IMR-90 (cell line): ENCODE measurements at regions not wholly inside any gene's neighbourhood (a gene's known extent, or its start where the extent isn't known, plus 50 kb on each side); places are given as distances from the start of the nearest gene placed in this dataset.

Source experiments
- ATAC-seq: fragments of 200-7000 bp; cut with Tn5 transposase; 2 replicates; pipeline ENCODE4 v1.9.1; 2020; ENCODE audit warnings: low read depth, mild to moderate bottlenecking, moderate library complexity
- BruUV-seq: library from RNA; stranded (reverse); fragments of 400-500 nt; replicated peaks from 2 replicates; lab custom pipeline; 2021; lab: Mats Ljungman, UMichigan
- CTCF ChIA-PET: fragments of 300-600 bp; formaldehyde crosslinking; extraction: SDS; loops from one replicate; lab custom pipeline; 2021; ENCODE audit warnings: antibody characterized with exemption; lab: Yijun Ruan, JAX
- POLR2A ChIA-PET: fragments of 300-600 bp; sonication (Branson Sonifier 250); formaldehyde crosslinking; loops from one replicate; lab custom pipeline; 2022; ENCODE audit warnings: antibody characterized with exemption; ENCODE audit not compliant: unreplicated experiment; lab: Charles Lee
- DNase-seq: peaks from one replicate; pipeline ENCODE4 v3.0.0; 2013
- H2AFZ ChIP-seq: replicated peaks from 2 replicates; pipeline ENCODE3; 2013; ENCODE audit warnings: low read length, mild to moderate bottlenecking; ENCODE audit not compliant: poor library complexity
- H2AK5ac ChIP-seq: 2 replicates; pipeline ENCODE4 v1.6.1; 2013; ENCODE audit warnings: low read depth, low read length, inconsistent platforms
- H2AK9ac ChIP-seq: replicated peaks from 2 replicates; pipeline ENCODE3; 2013; ENCODE audit warnings: mild to moderate bottlenecking, low read depth, low read length, moderate library complexity; ENCODE audit not compliant: poor library complexity
- H2BK120ac ChIP-seq: 2 replicates; pipeline ENCODE4 v1.6.1; 2013; ENCODE audit warnings: low read depth, low read length, inconsistent platforms
- H2BK15ac ChIP-seq: 3 replicates; pipeline ENCODE4 v1.6.1; 2013; ENCODE audit warnings: low read depth, low read length, inconsistent platforms
- H2BK20ac ChIP-seq: 2 replicates; pipeline ENCODE4 v1.6.1; 2013; ENCODE audit warnings: low read depth, mild to moderate bottlenecking, inconsistent platforms, low read length, moderate library complexity
- H2BK5ac ChIP-seq: 2 replicates; pipeline ENCODE4 v1.6.1; 2013; ENCODE audit warnings: mild to moderate bottlenecking, low read depth, low read length, inconsistent platforms; ENCODE audit not compliant: poor library complexity, severe bottlenecking
- H3K14ac ChIP-seq: replicated peaks from 2 replicates; pipeline ENCODE4 v1.6.1; 2013; ENCODE audit warnings: low read depth, low read length, inconsistent platforms
- H3K18ac ChIP-seq: 2 replicates; pipeline ENCODE4 v1.6.1; 2013; ENCODE audit warnings: low read depth, low read length, control low read depth
- H3K23ac ChIP-seq: 2 replicates; pipeline ENCODE4 v1.6.1; 2013; ENCODE audit warnings: low read depth, low read length, inconsistent platforms
- H3K27ac ChIP-seq: 2 replicates; pipeline ENCODE4 v1.5.1; 2013; ENCODE audit warnings: mild to moderate bottlenecking, control low read depth, low read length; ENCODE audit not compliant: insufficient read depth
- H3K27me3 ChIP-seq: 2 replicates; pipeline ENCODE4 v1.6.1; 2013; ENCODE audit warnings: low read length; ENCODE audit not compliant: control insufficient read depth, insufficient read depth
- H3K36me3 ChIP-seq: 2 replicates; pipeline ENCODE4 v1.6.1; 2013; ENCODE audit warnings: low read length, mixed read lengths; ENCODE audit not compliant: control insufficient read depth, insufficient read depth
- H3K4ac ChIP-seq: 2 replicates; pipeline ENCODE4 v1.6.1; 2013; ENCODE audit warnings: low read depth, low read length, inconsistent platforms
- H3K4me1 ChIP-seq: 2 replicates; pipeline ENCODE4 v1.6.1; 2013; ENCODE audit warnings: low read length, mixed read lengths; ENCODE audit not compliant: control insufficient read depth, insufficient read depth
- H3K4me2 ChIP-seq: 2 replicates; pipeline ENCODE4 v1.6.1; 2013; ENCODE audit warnings: low read depth, mild to moderate bottlenecking, control low read depth, low read length, moderate library complexity
- H3K4me3 ChIP-seq: 2 replicates; pipeline ENCODE4 v1.5.1; 2013; ENCODE audit warnings: low read depth, mild to moderate bottlenecking, control low read depth, low read length, moderate library complexity; ENCODE audit not compliant: insufficient read depth
- H3K56ac ChIP-seq: 2 replicates; pipeline ENCODE4 v1.6.1; 2013; ENCODE audit warnings: low read length, inconsistent platforms; ENCODE audit not compliant: insufficient read depth; ENCODE audit errors: extremely low read depth
- H3K79me1 ChIP-seq, 2 experiments: 2 replicates each; pipeline ENCODE4 v1.6.1; 2013; ENCODE audit warnings: low read length in 2 of 2, inconsistent platforms in 1 of 2, low read depth in 1 of 2
- H3K9ac ChIP-seq: 2 replicates; pipeline ENCODE4 v1.6.1; 2013; ENCODE audit warnings: low read depth, low read length, control low read depth
- H3K9me1 ChIP-seq: 2 replicates; pipeline ENCODE4 v1.6.1; 2013; ENCODE audit warnings: low read length, inconsistent platforms; ENCODE audit not compliant: insufficient read depth
- H3K9me3 ChIP-seq: 2 replicates; pipeline ENCODE4 v1.6.1; 2013; ENCODE audit warnings: low read length; ENCODE audit not compliant: control insufficient read depth, insufficient read depth
- H4K20me1 ChIP-seq: 2 replicates; pipeline ENCODE4 v1.6.1; 2013; ENCODE audit warnings: low read length, inconsistent platforms; ENCODE audit not compliant: insufficient read depth
- H4K5ac ChIP-seq: 2 replicates; pipeline ENCODE4 v1.6.1; 2013; ENCODE audit warnings: mild to moderate bottlenecking, low read depth, low read length, control low read depth
- H4K8ac ChIP-seq, 2 experiments: 2 replicates each; pipeline ENCODE4 v1.6.1; 2013; ENCODE audit warnings: low read depth in 2 of 2, low read length in 2 of 2, control low read depth in 1 of 2, inconsistent platforms in 1 of 2
- H4K91ac ChIP-seq: 2 replicates; pipeline ENCODE4 v1.6.1; 2013; ENCODE audit warnings: low read depth, low read length, inconsistent platforms; ENCODE audit not compliant: insufficient read depth
- BHLHE40 ChIP-seq: fragments of 150-350 bp; IDR thresholded peaks from 2 replicates; pipeline ENCODE4 v1.6.1; 2016; ENCODE audit warnings: mild to moderate bottlenecking, low read depth, low read length
- CEBPB ChIP-seq: IDR thresholded peaks from 2 replicates; pipeline ENCODE4 v1.6.1; 2012; ENCODE audit warnings: low read depth, low read length, improper control_type of control experiment
- FOS ChIP-seq: fragments of 150-350 bp; IDR thresholded peaks from 2 replicates; pipeline ENCODE4 v1.6.1; 2016; ENCODE audit warnings: low read depth, low read length
- MAFK ChIP-seq: IDR thresholded peaks from 2 replicates; pipeline ENCODE4 v1.6.1; 2012; ENCODE audit warnings: low read depth, low read length, improper control_type of control experiment
- MXI1 ChIP-seq: IDR thresholded peaks from 2 replicates; pipeline ENCODE4 v1.6.1; 2012; ENCODE audit warnings: low read depth, mild to moderate bottlenecking, low read length, moderate library complexity, borderline replicate concordance
- NFE2L2 ChIP-seq: fragments of 150-350 bp; IDR thresholded peaks from 2 replicates; pipeline ENCODE4 v1.6.1; 2016; ENCODE audit warnings: low read depth, mild to moderate bottlenecking, low read length
- POLR2A ChIP-seq: IDR thresholded peaks from 2 replicates; pipeline ENCODE4 v1.6.1; 2012; ENCODE audit warnings: mild to moderate bottlenecking, low read depth, low read length
- RAD21 ChIP-seq: IDR thresholded peaks from 2 replicates; pipeline ENCODE4 v1.6.1; 2012; ENCODE audit warnings: low read length, improper control_type of control experiment
- RCOR1 ChIP-seq: IDR thresholded peaks from 2 replicates; pipeline ENCODE4 v1.6.1; 2012; ENCODE audit warnings: mild to moderate bottlenecking, low read length, improper control_type of control experiment; ENCODE audit not compliant: insufficient replicate concordance
- RFX5 ChIP-seq: IDR thresholded peaks from 2 replicates; pipeline ENCODE4 v1.8.0; 2012; ENCODE audit warnings: low read depth, mild to moderate bottlenecking, low read length, moderate library complexity
- WGBS, 2 experiments: methylation state at CpG; one replicate each; pipeline versions ENCODE4 v1.1.5 to v1.1.7; 2013; ENCODE audit warnings: missing lambda C conversion rate in 2 of 2; ENCODE audit not compliant: insufficient read length in 1 of 2; ENCODE audit errors: extremely low coverage in 2 of 2; 5-methylcytosine and 5-hydroxymethylcytosine counted together
- dilution Hi-C: fragments of 300-500 bp; cut with HindIII; formaldehyde crosslinking; loops from one replicate; pipeline ENCODE4 v1.14.3; 2018; ENCODE audit warnings: low sequenced_read_pairs; ENCODE audit not compliant: unreplicated experiment
- in situ Hi-C: fragments of 300-500 bp; cut with MboI; formaldehyde crosslinking; loops from 3 replicates; pipeline ENCODE4 v1.14.3; 2019; ENCODE audit warnings: low sequenced_read_pairs, inconsistent platforms, mixed read lengths
- intact Hi-C: fragments of 100-400 bp; cut with micrococcal nuclease; formaldehyde crosslinking; loops from 2 replicates; pipeline ENCODE4 v1.10.0; 2022
- TF ChIP-seq, protein P1 (sequence below): conservative IDR thresholded peaks from 2 replicates; pipeline ENCODE4 v1.5.1; 2012; ENCODE audit warnings: mild to moderate bottlenecking, low read depth, low read length, improper control_type of control experiment
- TF ChIP-seq, protein P2 (sequence below): fragments of 150-350 bp; IDR thresholded peaks from 2 replicates; pipeline ENCODE4 v1.6.1; 2016; ENCODE audit warnings: low read depth, mild to moderate bottlenecking, low read length, moderate library complexity, borderline replicate concordance
- TF ChIP-seq, protein P3 (sequence below): fragments of 150-350 bp; IDR thresholded peaks from 2 replicates; pipeline ENCODE4 v1.6.1; 2017; ENCODE audit warnings: mild to moderate bottlenecking, antibody characterized with exemption, low read length, low read depth

DNA sequence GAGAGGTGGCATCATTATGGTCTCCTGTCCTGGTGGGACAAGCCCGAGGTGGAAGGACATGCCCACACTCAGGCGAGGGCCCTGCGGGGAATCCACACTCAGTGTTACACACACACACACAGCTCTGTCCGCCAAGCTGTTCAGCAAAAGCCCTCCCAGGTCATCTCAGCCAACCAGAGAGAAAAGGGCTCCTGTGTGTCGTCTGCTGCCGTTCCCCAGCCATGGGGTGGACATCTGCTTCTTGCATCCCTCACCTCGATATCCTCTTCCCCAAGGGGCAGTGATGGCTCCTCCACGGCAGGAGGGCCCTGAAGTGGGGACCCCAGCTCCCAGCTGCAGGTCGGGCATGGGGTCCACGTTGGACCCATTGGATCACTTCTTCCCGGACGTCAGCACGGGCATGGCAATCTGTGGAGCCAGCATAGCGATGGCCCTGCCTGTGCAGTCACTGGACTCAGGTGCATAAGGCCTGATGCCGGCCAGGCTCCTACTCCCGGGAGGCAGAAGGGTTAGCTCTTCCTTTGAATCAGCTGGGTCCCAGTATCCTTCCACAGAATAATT, 290.1 kb downstream of the C16orf95 start:
- WGBS, 2 experiments, result 90% methylated on average over 9 of the region's 16 CpGs; no CpG with 5 or more reads in 1 of the 2 experiments
- no peaks in the 10 kb centered on the region for H3K9me1 ChIP-seq
- dilution Hi-C loops (no loop called here), intact Hi-C loops (no loop called here), in situ Hi-C loops (no loop called here)
- ChIA-PET POLR2A (no interaction called here), CTCF (no interaction called here)
- no peak overlapping the region for H4K5ac ChIP-seq
- H3K56ac ChIP-seq, result no peak overlapping the region
- H2BK5ac ChIP-seq, result no peak overlapping the region
- no peaks in the 10 kb centered on the region; the same call in 1 of the 2 replicates for H3K9me3 ChIP-seq
- H4K91ac ChIP-seq, result no peak overlapping the region
- no peak overlapping the region for H2BK20ac ChIP-seq
- no peaks in the 10 kb centered on the region for H3K4me1 ChIP-seq
- no peak overlapping the region for H2AK9ac ChIP-seq
- no peak overlapping the region for H3K14ac ChIP-seq
- no peak overlapping the region for H3K18ac ChIP-seq
- H3K23ac ChIP-seq, result no peak overlapping the region
- peaks cover 42% of the 10 kb centered on the region for H3K27me3 ChIP-seq
- no peak overlapping the region for H3K4me2 ChIP-seq
- H3K79me1 ChIP-seq, result no peaks in the 10 kb centered on the region
- no peak overlapping the region for H2BK120ac ChIP-seq
- H3K4me3 ChIP-seq, result no peak overlapping the region
- DNase-seq, result no peak
- H3K4ac ChIP-seq, result no peak overlapping the region
- no TSS peak for BruUV-seq
- no peak overlapping the region for H2BK15ac ChIP-seq
- H2AFZ ChIP-seq, result no peak overlapping the region
- no peaks in the 10 kb centered on the region for H4K20me1 ChIP-seq
- H3K36me3 ChIP-seq, result no peaks in the 10 kb centered on the region
- no peak for ATAC-seq
- H3K9ac ChIP-seq, result no peak overlapping the region
- no peak overlapping the region for H2AK5ac ChIP-seq
- TF ChIP-seq RFX5 (no peak), RAD21 (no peak), BHLHE40 (no peak), FOS (no peak), RCOR1 (no peak), POLR2A (no peak), CEBPB (no peak), NFE2L2 (no peak), MXI1 (no peak), MAFK (no peak)
- TF ChIP-seq, protein P1, sequence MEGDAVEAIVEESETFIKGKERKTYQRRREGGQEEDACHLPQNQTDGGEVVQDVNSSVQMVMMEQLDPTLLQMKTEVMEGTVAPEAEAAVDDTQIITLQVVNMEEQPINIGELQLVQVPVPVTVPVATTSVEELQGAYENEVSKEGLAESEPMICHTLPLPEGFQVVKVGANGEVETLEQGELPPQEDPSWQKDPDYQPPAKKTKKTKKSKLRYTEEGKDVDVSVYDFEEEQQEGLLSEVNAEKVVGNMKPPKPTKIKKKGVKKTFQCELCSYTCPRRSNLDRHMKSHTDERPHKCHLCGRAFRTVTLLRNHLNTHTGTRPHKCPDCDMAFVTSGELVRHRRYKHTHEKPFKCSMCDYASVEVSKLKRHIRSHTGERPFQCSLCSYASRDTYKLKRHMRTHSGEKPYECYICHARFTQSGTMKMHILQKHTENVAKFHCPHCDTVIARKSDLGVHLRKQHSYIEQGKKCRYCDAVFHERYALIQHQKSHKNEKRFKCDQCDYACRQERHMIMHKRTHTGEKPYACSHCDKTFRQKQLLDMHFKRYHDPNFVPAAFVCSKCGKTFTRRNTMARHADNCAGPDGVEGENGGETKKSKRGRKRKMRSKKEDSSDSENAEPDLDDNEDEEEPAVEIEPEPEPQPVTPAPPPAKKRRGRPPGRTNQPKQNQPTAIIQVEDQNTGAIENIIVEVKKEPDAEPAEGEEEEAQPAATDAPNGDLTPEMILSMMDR, result no peak
- TF ChIP-seq, protein P2, sequence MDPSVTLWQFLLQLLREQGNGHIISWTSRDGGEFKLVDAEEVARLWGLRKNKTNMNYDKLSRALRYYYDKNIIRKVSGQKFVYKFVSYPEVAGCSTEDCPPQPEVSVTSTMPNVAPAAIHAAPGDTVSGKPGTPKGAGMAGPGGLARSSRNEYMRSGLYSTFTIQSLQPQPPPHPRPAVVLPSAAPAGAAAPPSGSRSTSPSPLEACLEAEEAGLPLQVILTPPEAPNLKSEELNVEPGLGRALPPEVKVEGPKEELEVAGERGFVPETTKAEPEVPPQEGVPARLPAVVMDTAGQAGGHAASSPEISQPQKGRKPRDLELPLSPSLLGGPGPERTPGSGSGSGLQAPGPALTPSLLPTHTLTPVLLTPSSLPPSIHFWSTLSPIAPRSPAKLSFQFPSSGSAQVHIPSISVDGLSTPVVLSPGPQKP, result no peak
- TF ChIP-seq, protein P3, sequence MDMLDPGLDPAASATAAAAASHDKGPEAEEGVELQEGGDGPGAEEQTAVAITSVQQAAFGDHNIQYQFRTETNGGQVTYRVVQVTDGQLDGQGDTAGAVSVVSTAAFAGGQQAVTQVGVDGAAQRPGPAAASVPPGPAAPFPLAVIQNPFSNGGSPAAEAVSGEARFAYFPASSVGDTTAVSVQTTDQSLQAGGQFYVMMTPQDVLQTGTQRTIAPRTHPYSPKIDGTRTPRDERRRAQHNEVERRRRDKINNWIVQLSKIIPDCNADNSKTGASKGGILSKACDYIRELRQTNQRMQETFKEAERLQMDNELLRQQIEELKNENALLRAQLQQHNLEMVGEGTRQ, result no peak
- no peak overlapping the region for H3K27ac ChIP-seq
- no peak overlapping the region for H4K8ac ChIP-seq
